GM23338 (cell line): ENCODE measurements at regions not wholly inside any gene's neighbourhood (a gene's known extent, or its start where the extent isn't known, plus 50 kb on each side); places are given as distances from the start of the nearest gene placed in this dataset.

Experiments
- ATAC-seq: fragments of 200-7000 bp; cut with Tn5 transposase; 3 replicates; pipeline ENCODE4 v1.9.1; 2020
- DNase-seq: peaks from one replicate; pipeline ENCODE4 v3.0.0-alpha.2; 2015; ENCODE audit warnings: low spot score
- H2AFZ ChIP-seq: fragments of 200-600 bp; sonication (generic); 2 replicates; pipeline ENCODE4 v1.8.0; 2016; ENCODE audit warnings: antibody characterized with exemption, mild to moderate bottlenecking, moderate library complexity
- H3F3A ChIP-seq: fragments of 200-600 bp; sonication (generic); replicated peaks from 2 replicates; pipeline ENCODE4 v1.8.0; 2017; ENCODE audit warnings: antibody characterized with exemption, mixed run types, low read depth
- H3K27ac ChIP-seq: fragments of 200-600 bp; sonication (generic); 2 replicates; pipeline ENCODE4 v1.6.1; 2016; ENCODE audit warnings: low read depth
- H3K27me3 ChIP-seq: fragments of 200-600 bp; sonication (generic); 2 replicates; pipeline ENCODE4 v1.8.0; 2016; ENCODE audit warnings: mild to moderate bottlenecking, mixed run types, moderate library complexity; ENCODE audit not compliant: insufficient read depth
- H3K36me3 ChIP-seq: fragments of 200-600 bp; sonication (generic); 2 replicates; pipeline ENCODE4 v1.8.0; 2016; ENCODE audit warnings: mild to moderate bottlenecking; ENCODE audit not compliant: insufficient read depth
- H3K4me1 ChIP-seq: fragments of 200-600 bp; sonication (generic); 2 replicates; pipeline ENCODE4 v1.8.0; 2016; ENCODE audit warnings: mild to moderate bottlenecking, moderate library complexity; ENCODE audit not compliant: insufficient read depth
- H3K4me2 ChIP-seq: fragments of 200-600 bp; sonication (generic); 2 replicates; pipeline ENCODE4 v1.7.1; 2017; ENCODE audit warnings: mixed run types
- H3K4me3 ChIP-seq: fragments of 200-600 bp; sonication (generic); 2 replicates; pipeline ENCODE4 v1.6.1; 2016; ENCODE audit warnings: mixed run types
- H3K79me2 ChIP-seq: fragments of 200-600 bp; sonication (generic); replicated peaks from 2 replicates; pipeline ENCODE4 v1.8.0; 2017; ENCODE audit warnings: mild to moderate bottlenecking; ENCODE audit not compliant: insufficient read depth
- H3K9me2 ChIP-seq: fragments of 200-600 bp; sonication (generic); 2 replicates; pipeline ENCODE4 v1.8.0; 2017; ENCODE audit not compliant: insufficient read depth
- H4K20me1 ChIP-seq: fragments of 200-600 bp; sonication (generic); replicated peaks from 2 replicates; pipeline ENCODE4 v1.8.0; 2017; ENCODE audit warnings: mild to moderate bottlenecking; ENCODE audit not compliant: insufficient read depth
- H3K27ac Mint-ChIP-seq: 2 replicates; pipeline ENCODE4 v1.8.0; 2020; ENCODE audit warnings: inconsistent platforms, mild to moderate bottlenecking, moderate library complexity, mixed read lengths
- H3K27me3 Mint-ChIP-seq: 3 replicates; pipeline ENCODE4 v1.8.0; 2022; ENCODE audit warnings: low read depth, mild to moderate bottlenecking, moderate library complexity, mixed read lengths, inconsistent platforms; ENCODE audit not compliant: insufficient read depth, poor library complexity
- H3K36me3 Mint-ChIP-seq: 3 replicates; pipeline ENCODE4 v1.8.0; 2021; ENCODE audit warnings: low read depth, mild to moderate bottlenecking, inconsistent platforms, moderate library complexity, mixed read lengths
- H3K4me1 Mint-ChIP-seq: 3 replicates; pipeline ENCODE4 v1.8.0; 2020; ENCODE audit warnings: mild to moderate bottlenecking, inconsistent platforms, mixed read lengths
- H3K4me3 Mint-ChIP-seq: 3 replicates; pipeline ENCODE4 v1.8.0; 2021; ENCODE audit warnings: moderate library complexity, mild to moderate bottlenecking, inconsistent platforms, mixed read lengths
- H3K9me3 Mint-ChIP-seq: 3 replicates; pipeline ENCODE4 v1.8.0; 2020; ENCODE audit warnings: moderate library complexity, mild to moderate bottlenecking, inconsistent platforms, mixed read lengths
- CREB1 ChIP-seq: fragments of 250-450 bp; sonication (Bioruptor Pico); IDR thresholded peaks from 2 replicates; pipeline ENCODE4 v1.5.0; 2020; ENCODE audit warnings: low read depth, mild to moderate bottlenecking, moderate library complexity
- CTCF ChIP-seq, 2 experiments: fragments of 200-600 bp in 1 of 2; sonication (generic) in 1 of 2; conservative IDR thresholded peaks; 2 replicates each; pipeline versions ENCODE4 v1.5.1 to v1.6.1; 2016 to 2017; ENCODE audit warnings: antibody characterized with exemption in 2 of 2, low read depth in 2 of 2, mild to moderate bottlenecking in 2 of 2, moderate library complexity in 1 of 2
- ETS1 ChIP-seq: IDR thresholded peaks from 2 replicates; pipeline ENCODE4 v1.6.1; 2016; ENCODE audit warnings: antibody characterized with exemption
- EZH2 ChIP-seq: fragments of 200-600 bp; sonication (generic); IDR thresholded peaks from one replicate; pipeline ENCODE4 v1.8.0; 2017; ENCODE audit warnings: antibody characterized with exemption, mild to moderate bottlenecking, low read depth; ENCODE audit not compliant: unreplicated experiment
- EZH2phosphoT487 ChIP-seq: fragments of 200-600 bp; sonication (generic); IDR thresholded peaks from one replicate; pipeline ENCODE4 v1.8.1; 2018; ENCODE audit warnings: antibody characterized with exemption; ENCODE audit not compliant: unreplicated experiment
- JUNB ChIP-seq: IDR thresholded peaks from one replicate; pipeline ENCODE4 v1.6.1; 2016; ENCODE audit warnings: antibody characterized with exemption; ENCODE audit not compliant: unreplicated experiment
- NANOG ChIP-seq: IDR thresholded peaks from 2 replicates; pipeline ENCODE4 v1.6.1; 2016; ENCODE audit warnings: antibody characterized with exemption, borderline replicate concordance
- POLR2AphosphoS5 ChIP-seq: IDR thresholded peaks from 2 replicates; pipeline ENCODE4 v1.6.1; 2016; ENCODE audit warnings: antibody characterized with exemption, low read depth
- REST ChIP-seq: IDR thresholded peaks from one replicate; pipeline ENCODE4 v1.6.1; 2018; ENCODE audit warnings: antibody characterized with exemption; ENCODE audit not compliant: unreplicated experiment
- STAT1 ChIP-seq: IDR thresholded peaks from one replicate; pipeline ENCODE4 v1.6.1; 2016; ENCODE audit warnings: antibody characterized with exemption; ENCODE audit not compliant: unreplicated experiment
- ZNF114 ChIP-seq: fragments of 250-450 bp; sonication (Bioruptor Pico); IDR thresholded peaks from 2 replicates; pipeline ENCODE4 v1.5.0; 2020; ENCODE audit warnings: mild to moderate bottlenecking, moderate library complexity

GRCh38 chr6:8545336-8545735 is 110.0 kb upstream of the SLC35B3 start:
- H3K36me3 Mint-ChIP-seq, result peaks cover 6% of the 10 kb centered on the region; the same call in 2 of the 3 replicates
- DNase-seq, result no peak
- H3K4me3 ChIP-seq, result no peak overlapping the region

GRCh38 chr6:8543714-8544113 is 108.4 kb upstream of the SLC35B3 start:
- H3K4me1 Mint-ChIP-seq, result no peaks in the 10 kb centered on the region
- H3K27me3 Mint-ChIP-seq, result no peaks in the 10 kb centered on the region
- no peak overlapping the region for H3K27ac ChIP-seq
- no peaks in the 10 kb centered on the region for H3K79me2 ChIP-seq
- no peak overlapping the region for H2AFZ ChIP-seq
- no peak overlapping the region for H3K27ac Mint-ChIP-seq
- H4K20me1 ChIP-seq, result no peaks in the 10 kb centered on the region
- no peaks in the 10 kb centered on the region for H3K27me3 ChIP-seq
- no peak overlapping the region for H3K4me2 ChIP-seq
- no peaks in the 10 kb centered on the region for H3K4me1 ChIP-seq
- no peak for DNase-seq
- peaks cover 13% of the 10 kb centered on the region; the same call in 2 of the 3 replicates for H3K36me3 Mint-ChIP-seq
- no peak overlapping the region for H3K4me3 ChIP-seq
- no peaks in the 10 kb centered on the region for H3F3A ChIP-seq
- ATAC-seq, result no peak
- H3K9me2 ChIP-seq, result no peaks in the 10 kb centered on the region
- peaks cover 18% of the 10 kb centered on the region for H3K9me3 Mint-ChIP-seq
- H3K36me3 ChIP-seq, result no peaks in the 10 kb centered on the region
- no peak overlapping the region for H3K4me3 Mint-ChIP-seq
- TF ChIP-seq NANOG (no peak), EZH2phosphoT487 (no peak), JUNB (no peak), EZH2 (no peak), CREB1 (CRISPR knock-in tag) (no peak), ZNF114 (no peak), ETS1 (no peak), REST (no peak), CTCF (conservative IDR thresholded peaks at IDR 0.05; ENCODE audit: low read depth in 2 of 2) (no peak)

More at GRCh38 chr6:8545336-8545735, 110.0 kb upstream of the SLC35B3 start:
- Histone ChIP-seq H3K27ac (no peak overlapping the region), H3F3A (no peaks in the 10 kb centered on the region), H3K27me3 (no peaks in the 10 kb centered on the region), H3K9me2 (no peaks in the 10 kb centered on the region), H3K4me1 (no peaks in the 10 kb centered on the region), H3K79me2 (no peaks in the 10 kb centered on the region), H4K20me1 (no peaks in the 10 kb centered on the region), H2AFZ (no peak overlapping the region), H3K4me2 (no peak overlapping the region), H3K36me3 (no peaks in the 10 kb centered on the region)
- H3K9me3 Mint-ChIP-seq, result peaks cover 7% of the 10 kb centered on the region
- no peak overlapping the region for H3K4me3 Mint-ChIP-seq
- no peaks in the 10 kb centered on the region for H3K27me3 Mint-ChIP-seq
- no peak for TF ChIP-seq POLR2AphosphoS5
- TF ChIP-seq STAT1, result no peak
- no peak overlapping the region for H3K27ac Mint-ChIP-seq
- H3K4me1 Mint-ChIP-seq, result peaks cover 3% of the 10 kb centered on the region; the same call in 2 of the 3 replicates
- no peak for ATAC-seq
